ENCODE measurements at regions not wholly inside any gene's neighbourhood (a gene's known extent, or its start where the extent isn't known, plus 50 kb on each side); places are given as distances from the start of the nearest gene placed in this dataset.
"Not testable (repeated sequence)": the region's sequence is repeated elsewhere in the genome, so short reads cannot be mapped to it uniquely, and the experiment has no call there.

DNA sequence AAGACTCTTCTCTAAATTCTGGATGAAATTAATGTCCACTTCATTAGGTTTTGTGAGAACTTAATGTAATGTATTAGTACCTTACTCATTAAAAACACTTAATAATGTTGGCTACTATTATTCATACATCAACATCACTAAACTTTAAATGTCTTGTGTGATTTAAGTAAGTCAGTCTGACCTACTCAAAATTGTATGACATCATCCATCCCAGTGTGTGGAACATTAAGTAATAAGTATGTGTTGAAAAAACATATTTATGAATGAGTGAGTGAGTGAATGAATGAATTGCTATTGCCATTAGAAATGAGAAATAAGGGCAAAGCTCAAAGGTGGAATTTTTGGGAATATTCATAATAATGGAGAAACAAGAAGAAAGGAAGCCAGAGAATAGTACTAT, 285.8 kb downstream of the HTR1B start:
- no peak for DNase-seq

DNA sequence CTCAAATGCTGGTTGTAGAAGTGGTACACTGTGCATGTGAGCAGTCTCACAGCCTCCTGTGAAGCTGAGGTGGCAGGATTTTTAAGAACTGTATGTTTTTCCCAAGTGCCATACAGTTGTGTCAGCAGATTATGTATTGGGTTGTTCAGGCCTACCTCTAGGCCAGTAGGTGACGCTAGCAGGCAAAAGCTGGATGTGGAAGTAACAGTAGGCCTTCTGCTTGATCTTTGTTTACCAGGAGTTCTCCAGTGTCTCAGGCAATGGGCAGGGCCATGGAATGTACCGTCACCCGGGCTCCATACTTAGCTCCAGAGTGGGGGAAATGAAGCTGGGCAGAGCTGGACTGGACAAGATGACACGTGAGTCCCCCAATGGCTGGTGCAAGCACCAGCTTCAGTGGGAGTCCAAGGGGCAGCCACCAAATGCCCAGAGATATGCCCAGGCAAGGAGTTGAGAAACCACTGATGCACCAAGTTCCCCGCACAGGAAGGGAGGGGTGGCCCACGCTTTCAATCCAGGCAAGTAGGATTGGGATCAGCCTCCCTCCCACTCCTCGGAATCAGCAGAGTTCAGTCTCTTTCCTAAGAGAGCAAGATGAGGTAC, 289.7 kb downstream of the HTR1B start:
- no peak for DNase-seq

DNA sequence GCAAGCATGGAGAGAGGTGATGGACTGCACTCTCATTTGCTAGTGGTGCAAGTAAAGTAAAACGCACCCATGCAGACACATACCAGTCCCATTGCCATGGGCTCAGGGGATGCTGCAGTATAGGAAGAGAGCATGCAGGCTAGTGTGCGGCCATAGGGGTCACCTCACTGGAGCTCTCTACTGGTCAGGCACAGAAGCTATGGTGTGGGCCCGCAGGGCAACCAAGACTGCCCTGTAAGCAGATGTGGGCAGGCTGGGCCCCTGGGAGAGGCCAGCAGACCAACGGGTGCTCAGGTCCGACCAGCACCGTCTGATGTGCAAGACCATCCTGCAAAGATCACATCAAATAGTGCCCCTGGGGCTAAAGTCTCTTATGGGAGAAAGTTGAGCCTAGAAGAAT, 290.7 kb downstream of the HTR1B start:
- no peak for DNase-seq

DNA sequence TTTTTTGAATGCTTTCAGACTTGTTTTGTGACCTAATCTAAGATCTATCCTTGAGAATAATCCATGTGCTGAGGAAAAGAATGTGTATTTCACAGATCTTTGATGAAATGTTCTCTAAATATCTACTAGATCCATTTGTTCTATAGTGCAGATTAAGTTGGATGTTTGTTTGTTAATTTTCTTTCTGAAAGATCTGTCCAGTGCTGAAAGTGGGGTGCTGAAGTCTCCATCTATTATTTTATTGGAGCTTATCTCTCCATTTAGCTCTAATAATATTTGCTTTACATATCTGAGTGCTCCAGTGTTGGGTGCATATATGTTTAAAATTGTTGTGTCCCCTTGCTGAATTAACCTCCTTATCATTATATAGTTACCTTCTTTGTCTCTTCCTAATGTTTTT, 303.6 kb downstream of the HTR1B start:
- DNase-seq: no peak

DNA sequence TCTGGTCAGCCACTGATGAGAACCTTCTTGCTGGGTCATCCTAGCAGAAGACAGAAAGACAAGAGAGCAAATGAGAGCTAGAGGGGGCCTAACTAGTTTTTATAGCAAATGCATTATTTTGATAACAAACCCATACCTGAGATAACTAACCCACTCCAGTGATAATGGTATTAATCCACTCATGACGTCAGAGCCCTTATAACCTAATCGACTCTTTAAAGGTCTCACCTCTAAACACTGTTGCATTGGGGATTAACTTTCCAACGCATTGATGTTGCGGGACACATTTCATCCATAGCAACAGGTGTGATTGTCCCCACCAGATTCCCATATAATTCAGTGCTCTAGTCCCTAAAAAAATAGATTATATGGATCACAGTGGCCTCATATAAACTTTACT, 312.1 kb downstream of the HTR1B start:
- DNase-seq: no peak

DNA sequence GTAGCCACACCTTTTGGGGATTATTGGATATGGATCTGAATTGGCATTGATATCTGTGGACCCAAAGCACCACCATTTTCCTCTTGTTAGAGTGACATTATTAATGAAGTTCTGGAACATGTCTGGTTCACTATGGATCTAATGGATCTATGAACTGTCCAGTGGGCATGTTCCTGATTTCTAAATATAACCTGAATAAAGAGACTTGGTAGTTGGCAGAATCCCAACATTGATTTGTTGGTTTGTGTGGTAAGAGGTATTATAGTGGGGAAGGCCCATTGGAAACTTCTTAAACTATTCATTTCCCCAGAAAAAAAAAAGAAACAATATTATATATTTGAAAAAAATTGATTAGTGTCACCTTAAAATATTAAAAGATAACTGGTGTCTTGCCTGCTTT, 312.6 kb downstream of the HTR1B start:
- no peak for DNase-seq

DNA sequence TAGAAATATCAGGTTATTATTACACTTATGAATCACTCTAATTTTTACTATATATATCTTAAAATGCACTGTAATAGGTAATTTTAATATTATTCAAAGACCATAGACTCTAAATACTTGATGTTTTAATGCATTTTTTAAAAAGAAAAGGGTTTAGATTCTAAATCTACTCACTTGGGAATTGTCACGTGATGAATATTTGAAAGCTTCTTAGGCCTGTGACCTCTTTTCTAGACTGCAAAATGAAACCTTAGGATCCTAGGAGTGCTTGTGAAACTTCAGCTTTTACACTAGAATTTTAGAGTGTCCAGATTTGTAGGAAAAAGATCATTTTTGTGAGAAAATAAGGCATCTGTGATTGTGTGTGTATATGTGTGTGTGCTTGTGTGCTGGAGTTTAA, 318.0 kb downstream of the HTR1B start:
- no peak for DNase-seq

DNA sequence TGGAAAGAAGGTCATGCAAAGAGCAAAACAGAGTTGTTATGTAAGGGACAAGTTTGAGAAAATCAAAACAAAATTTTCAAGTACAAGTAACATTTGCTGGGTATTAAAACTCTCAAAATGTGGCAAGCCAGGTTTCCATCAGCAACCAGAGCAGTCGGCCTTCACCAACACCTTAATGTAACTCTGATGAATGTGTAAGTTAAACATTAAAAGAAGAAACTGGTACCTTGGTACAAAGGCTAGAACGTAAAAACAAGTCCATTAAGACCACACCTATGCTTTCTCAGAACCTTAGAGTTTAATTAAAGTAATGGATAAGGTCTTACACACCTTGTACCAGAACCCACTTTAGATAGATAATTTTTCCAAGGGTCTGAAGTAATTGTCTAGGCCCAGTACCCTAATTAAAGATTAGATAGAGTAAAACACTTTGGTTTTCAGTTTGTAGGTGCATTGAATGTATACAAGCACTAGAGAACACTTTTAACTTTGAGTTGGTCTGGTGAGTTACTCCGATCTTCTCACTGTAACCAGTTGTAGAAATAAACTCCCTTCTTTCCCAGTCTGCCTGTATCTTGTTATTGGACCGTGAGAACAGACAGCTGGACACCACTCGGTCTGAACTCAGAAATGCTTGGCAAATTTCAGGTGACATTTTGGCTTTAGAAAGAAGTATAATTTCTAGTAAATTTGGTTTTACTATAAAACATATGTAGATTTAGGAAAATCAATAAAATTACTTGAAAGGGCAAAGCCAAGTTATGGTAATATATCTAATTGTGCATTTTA, 319.4 kb downstream of the HTR1B start:
- DNase-seq: no peak

DNA sequence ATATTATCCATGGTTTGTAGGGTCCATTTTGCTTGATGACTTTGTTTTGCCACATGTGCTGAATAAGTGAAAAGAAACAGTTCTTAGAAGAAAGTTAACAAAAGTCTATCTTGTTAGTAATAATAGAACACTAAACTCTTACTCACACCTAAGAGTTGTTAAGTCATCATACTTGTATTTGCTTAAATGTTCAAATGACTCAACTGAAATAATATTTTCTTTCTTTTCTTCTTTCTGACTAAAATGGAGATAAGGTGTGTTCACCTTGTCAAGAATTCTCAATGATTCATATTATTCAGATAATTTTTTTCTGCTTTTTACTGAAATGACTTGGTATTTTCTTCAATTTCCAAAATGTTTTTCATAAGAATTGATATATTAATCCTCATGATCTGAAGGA, 327.2 kb downstream of the HTR1B start:
- DNase-seq: no peak

DNA sequence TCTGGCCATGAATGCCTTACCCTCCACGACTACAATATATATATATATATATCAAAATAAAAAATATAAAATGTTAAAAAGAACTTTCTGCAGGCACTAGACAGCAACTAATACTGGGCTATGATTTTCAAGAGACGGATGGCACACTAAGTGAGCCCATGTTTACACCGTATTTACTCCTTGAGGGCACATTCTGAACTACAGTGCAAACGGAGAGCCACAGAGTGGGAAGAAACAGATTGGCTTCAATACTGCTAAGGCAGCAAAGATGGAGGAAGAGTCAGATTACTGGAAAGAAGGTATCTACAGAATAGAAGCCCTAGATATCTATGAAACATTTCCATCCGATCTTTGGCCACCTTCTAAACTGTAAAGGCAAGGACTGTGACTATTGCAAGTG, 330.3 kb downstream of the HTR1B start:
- no peak for DNase-seq

DNA sequence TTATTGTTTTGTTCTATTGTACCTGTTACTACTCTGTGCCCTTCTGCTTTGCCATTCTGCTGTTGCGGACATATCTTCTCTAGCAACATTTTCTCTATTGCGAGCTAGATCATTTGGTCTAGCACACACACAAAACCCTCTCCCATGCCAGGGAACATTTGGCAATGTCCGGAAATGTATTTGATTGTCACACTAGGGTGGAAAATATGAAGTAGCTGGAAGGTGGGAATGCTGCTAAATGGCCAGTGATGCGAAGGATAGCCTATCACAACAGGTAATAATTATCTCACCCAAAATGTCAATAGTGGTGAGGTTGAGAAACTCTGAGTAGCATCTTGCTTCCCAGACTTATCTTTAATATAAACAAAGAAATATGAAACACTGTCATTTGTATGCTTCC, 331.9 kb downstream of the HTR1B start:
- no peak for DNase-seq

DNA sequence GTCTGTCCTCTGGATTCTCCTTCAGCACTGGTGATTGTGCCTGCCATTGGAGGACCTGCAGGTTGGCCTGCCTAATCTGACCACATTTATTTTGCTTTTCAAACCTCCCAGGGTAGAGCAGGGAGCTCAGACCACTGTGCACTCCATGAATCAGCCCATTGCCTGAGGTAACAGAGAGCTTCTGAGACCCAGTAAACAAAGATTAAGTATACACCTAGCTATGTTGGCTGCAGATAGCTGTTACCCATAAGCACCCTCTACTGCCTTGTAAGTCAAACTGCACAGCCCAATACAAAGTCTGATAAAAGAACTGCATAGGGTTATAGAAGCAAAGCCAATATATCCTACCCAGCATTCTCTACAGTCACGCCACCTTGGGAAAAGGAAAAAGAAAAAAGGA, 338.7 kb downstream of the HTR1B start:
- DNase-seq: no peak

DNA sequence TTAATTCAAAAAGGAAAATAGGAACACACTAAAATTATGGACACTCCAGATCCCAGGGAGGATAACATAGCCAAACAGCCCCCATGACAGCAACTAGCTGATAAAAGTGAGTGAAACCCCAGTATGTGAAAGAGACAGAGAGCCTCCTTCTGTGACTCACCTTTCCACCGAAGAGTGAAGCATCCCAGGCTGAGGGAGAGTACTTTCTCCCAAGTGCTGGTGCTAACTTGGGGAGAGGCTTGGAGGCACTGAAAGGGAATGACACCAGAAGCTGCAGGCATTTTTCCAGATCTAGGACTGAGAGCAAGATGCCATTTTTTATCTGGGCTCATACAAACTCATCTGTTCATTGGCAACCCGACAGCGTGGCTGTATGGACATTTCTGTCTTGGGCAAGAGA, 339.8 kb downstream of the HTR1B start:
- DNase-seq: no peak

DNA sequence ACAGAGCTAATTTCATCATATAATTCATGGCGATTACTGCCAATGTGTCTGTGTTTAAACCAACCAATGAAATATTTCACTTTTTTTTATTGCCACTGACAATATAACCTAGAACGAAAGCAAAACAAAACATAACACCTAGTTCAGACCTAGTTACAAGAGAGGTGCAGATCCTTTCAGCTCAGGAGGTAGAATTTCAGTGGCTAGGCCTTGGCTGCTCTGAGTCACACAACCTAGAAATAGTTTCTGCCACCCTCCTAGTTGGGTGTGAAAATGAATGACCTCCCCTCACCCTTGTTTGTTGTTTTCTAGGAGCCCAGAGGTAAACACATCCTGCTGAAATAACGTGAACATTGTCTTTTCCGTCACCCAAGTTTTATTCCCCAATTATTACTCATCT, 356.3 kb downstream of the HTR1B start:
- DNase-seq: no peak

DNA sequence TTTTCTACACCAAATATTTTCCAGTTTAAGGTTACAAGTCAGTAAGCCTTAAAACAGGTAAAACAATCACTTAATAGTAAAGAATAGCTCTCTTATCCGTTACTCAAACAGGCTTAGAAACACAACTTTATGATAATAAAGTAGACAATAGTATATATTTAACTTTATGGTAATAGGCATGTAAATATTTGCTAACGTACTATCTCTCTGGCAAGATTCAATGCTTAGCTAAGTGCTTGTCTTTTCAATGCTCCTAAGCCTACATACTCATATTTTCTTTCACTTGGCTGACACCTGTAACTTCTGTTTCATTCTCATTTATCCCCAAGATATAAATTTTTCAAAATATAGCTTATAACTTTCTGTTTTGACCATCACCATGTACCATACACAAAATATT, 358.2 kb downstream of the HTR1B start:
- no peak for DNase-seq

DNA sequence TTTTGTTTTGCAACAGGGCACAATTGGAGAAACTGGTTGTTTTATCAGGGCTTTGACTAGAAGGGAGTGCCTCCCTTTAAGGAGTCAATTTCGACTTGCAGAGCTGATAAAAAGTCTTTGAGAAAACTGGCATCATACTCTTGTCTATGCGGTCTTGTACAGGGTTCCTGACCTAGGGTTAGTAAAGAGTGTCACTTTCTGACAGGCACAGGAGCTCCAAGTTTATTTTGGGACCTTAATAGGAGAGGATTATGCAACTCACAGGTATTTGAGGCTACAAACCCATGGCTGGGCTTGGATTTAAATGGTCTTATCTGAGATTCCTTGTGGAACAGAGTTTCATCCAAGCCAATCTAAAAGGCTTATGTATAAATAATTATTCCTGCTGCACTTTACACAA, 365.4 kb downstream of the HTR1B start:
- DNase-seq: no peak

DNA sequence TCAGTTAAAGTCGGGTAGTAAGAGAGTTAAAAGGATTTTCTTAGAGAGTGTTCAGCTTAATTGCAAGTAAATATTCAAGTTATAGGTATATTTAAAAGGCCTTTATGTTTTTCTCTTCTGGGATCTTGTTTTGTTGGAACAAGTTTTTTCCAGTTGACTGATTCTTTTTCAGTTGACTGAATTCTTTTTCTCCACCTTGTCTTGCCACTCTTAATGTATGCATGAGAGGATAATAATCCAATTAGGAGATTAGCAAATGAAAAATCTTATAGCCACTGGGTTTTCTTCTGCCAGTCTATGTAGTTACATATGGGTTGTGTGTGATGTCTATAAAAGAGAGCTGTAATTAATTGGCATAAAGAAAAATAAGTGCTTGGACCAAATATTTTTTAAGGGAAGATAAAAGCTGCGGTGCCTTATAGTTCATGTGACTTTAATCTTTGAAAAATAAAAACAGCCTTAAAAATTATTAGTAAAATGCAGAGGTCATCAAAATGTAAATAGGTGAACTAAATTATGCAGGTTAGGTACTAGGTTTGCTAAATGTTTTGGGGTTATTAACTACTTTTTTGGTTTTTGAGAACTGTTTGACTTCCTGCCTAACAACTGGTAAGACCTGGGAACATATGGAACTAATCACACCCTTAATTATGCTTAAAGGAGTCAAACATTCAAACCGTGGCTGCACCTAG, 367.2 kb downstream of the HTR1B start:
- DNase-seq: no peak

DNA sequence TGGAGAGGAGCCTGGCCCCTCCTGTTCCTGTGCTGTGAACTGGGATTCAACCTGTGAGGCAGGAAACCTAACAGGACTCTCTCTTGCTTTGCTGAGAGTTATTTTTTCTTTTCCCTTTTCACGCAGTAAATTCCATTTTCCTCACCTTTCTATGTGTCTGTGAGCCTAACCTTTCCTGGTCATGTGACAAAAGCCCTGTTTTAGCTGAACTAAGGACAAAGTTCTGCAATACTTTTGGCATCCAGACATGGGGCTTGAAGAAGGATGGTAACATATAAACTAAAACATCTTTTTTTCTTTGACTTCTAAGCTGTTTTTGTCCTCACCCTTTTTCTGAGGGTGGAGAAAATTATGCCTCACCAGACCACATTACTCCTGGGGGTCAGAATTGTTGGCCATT, 368.5 kb downstream of the HTR1B start:
- DNase-seq: no peak

DNA sequence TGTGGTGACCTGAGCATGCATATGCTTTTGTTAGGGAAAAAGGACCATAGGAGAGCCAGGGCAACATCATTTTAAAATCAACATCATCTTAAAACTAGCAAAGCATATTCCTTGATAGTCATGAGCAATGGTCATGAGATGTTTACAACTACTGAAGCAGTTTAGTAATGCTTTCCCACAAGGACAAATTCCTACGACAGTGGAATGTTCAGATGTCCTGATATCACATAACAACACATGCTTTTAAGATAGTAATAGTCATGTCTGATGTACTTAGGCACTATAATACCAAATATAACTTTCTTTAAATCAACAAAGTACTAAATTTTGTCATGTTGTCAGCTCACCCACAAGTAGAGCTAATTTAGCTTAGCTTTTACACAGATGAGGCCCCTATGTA, 370.3 kb downstream of the HTR1B start:
- no peak for DNase-seq

DNA sequence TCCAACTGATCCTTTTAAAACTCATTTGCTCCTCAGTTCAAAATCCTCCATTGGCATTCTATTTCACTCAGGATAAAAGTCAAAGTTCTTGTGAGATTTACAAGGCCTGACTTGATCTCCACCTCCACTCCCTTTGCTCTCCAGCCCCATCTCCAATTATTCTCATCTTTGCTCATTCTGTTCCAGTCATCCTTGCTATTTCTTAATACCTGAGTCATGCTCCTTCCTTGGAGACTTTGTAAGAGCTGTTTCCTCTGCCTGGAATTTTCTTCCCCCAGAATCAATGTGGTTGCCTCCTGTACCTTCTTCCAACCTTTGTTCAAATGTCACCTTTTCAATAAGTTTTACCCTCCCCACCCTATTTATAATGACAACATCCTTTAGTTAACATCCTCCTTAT, 373.5 kb downstream of the HTR1B start:
- DNase-seq: no peak

DNA sequence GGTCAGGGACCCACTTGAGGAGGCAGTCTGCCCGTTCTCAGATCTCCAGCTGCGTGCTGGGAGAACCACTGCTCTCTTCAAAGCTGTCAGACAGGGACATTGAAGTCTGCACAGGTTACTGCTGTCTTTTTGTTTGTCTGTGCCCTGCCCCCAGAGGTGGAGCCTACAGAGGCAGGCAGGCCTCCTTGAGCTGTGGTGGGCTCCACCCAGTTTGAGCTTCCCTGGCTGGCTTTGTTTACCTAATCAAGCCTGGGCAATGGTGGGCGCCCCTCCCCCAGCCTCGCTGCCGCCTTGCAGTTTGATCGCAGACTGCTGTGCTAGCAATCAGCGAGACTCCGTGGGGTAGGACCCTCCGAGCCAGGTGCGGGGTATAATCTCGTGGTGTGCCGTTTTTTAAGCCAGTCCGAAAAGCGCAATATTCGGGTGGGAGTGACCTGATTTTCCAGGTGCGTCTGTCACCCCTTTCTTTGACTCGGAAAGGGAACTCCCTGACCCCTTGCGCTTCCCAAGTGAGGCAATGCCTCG, 375.4 kb downstream of the HTR1B start:
- not testable (repeated sequence) for DNase-seq

DNA sequence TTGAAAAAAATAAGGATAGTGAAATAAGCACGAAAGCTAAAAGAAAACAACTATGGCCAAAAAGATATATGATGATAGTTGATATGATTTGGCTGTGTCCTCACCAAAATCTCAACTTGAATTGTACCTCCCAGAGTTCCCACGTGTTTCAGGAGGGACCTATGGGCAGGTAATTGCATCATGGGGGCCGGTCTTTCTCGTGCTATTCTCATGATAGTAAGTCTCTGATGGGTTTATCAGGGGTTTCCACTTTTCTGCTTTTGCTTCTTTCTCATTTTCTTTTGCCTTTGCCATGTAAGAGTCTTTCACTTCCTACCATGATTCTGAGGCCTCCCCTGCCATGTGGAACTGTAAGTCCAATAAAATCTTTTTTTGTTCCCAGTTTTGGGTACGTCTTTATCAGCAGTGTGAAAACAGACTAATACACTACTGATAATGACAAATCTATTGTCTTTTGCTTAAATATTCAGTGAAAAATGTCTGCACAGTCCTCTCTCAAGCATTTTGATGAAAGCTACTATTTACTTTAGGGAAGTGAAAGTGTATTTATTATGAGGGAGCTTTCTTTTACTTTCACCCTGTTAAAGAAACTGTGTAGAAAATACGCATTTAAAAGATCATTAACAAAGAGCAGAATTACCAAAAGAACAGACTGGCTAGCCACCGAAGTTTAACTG, 389.1 kb downstream of the HTR1B start:
- DNase-seq: no peak

DNA sequence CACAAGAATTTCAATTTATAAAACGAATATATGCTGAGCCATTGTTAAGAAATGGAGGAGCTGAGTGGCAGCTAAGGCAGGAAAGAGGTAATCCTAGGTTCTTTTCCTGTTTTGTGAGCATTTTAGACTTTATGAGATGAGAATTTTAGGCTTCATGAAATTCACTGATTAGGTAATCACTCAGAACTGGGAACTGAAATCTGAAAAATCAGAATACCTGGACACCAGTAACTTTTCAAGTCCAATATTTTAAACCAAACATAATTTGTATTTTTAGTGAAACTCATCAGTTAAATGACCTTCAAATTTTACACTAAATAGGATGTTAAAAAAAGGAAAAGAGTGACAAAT, 389.9 kb downstream of the HTR1B start:
- no peak for DNase-seq

Data from C1 segment of cervical spinal cord (tissue), 14 donors.